ENCODE measurements at regions not wholly inside any gene's neighbourhood (a gene's known extent, or its start where the extent isn't known, plus 50 kb on each side); places are given as distances from the start of the nearest gene placed in this dataset.

- TF ChIP-seq, protein P1, sequence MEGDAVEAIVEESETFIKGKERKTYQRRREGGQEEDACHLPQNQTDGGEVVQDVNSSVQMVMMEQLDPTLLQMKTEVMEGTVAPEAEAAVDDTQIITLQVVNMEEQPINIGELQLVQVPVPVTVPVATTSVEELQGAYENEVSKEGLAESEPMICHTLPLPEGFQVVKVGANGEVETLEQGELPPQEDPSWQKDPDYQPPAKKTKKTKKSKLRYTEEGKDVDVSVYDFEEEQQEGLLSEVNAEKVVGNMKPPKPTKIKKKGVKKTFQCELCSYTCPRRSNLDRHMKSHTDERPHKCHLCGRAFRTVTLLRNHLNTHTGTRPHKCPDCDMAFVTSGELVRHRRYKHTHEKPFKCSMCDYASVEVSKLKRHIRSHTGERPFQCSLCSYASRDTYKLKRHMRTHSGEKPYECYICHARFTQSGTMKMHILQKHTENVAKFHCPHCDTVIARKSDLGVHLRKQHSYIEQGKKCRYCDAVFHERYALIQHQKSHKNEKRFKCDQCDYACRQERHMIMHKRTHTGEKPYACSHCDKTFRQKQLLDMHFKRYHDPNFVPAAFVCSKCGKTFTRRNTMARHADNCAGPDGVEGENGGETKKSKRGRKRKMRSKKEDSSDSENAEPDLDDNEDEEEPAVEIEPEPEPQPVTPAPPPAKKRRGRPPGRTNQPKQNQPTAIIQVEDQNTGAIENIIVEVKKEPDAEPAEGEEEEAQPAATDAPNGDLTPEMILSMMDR (IDR thresholded peaks at IDR 0.05): no peak
- TF ChIP-seq POLR2A (IDR thresholded peaks at IDR 0.05): no peak
Observed at GRCh38 chr2:5520463-5520972, 171.7 kb upstream of the SOX11 start.

Measured in lower leg skin (tissue), 3 donors.